ENCODE measurements at regions not wholly inside any gene's neighbourhood (a gene's known extent, or its start where the extent isn't known, plus 50 kb on each side); places are given as distances from the start of the nearest gene placed in this dataset.
"Not testable (repeated sequence)": the region's sequence is repeated elsewhere in the genome, so short reads cannot be mapped to it uniquely, and the experiment has no call there.

DNA sequence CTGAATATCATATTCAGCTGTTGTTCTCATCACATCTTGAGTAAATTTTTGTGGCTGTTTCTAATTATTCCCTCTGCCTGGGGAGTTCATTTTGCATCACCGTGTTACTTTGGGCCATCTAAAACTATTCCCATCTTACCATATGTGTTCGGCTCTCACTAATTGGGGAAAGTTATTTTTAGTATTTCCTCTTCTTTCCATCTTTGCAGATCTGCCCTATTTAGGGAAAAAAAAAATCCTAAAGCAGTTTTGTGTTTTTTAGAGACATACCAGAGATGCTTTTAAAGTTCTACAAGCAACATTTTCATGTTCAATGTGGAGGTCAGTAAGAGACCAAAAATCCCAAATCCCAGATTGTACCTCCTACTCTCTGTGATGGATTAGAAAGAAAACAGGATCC lies 111.3 kb upstream of the NDUFV2 start:
- no peak for DNase-seq (ENCODE audit: low spot score)

DNA sequence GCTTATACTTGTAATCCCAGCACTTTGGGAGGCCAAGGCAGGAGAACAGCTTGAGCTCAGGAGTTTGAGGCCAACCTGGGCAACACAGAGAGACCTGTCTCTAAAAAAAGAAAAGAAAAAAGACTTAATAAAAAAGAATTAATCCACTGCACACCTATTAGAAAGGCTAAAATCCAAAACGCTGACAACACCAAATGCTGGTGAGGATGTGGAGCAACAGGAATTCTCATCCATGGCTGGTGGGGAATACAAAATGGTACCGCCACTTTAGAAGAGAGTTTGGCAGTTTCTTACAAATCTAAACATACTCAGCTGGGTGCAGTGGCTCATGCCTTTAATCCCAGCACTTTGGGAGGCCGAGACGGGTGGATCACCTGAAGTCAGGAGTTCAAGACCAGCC lies 110.0 kb upstream of the NDUFV2 start:
- not testable (repeated sequence) for DNase-seq (ENCODE audit: low spot score)

- no peak for DNase-seq (ENCODE audit: low spot score)
Measured at GRCh38 chr18:8994603-8995002, 107.9 kb upstream of the NDUFV2 start.

DNA sequence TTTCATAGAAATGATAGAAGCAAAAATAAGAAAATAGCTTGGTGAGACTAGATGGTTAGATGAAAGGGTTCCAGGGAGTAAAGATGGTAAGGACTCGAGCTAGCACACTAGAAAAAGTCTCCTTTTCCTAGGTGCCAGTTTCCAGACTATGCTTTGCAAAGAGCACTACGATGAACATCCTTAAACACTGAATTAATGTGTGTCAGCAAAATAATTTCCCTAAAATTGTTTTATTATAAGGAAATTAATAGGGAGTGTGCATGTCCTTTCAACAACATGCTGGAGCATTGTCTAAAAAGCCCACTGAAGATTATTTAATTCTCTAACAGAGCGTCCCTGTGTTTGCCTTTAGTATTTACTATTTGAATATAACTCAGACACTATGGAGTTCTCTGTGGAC lies 107.4 kb upstream of the NDUFV2 start:
- DNase-seq (ENCODE audit: low spot score) = no peak

GRCh38 chr18:8996771-8997432 lies 105.6 kb upstream of the NDUFV2 start:
- DNase-seq (ENCODE audit: low spot score) = no peak

GRCh38 chr18:8997634-8998033 lies 104.9 kb upstream of the NDUFV2 start:
- DNase-seq (ENCODE audit: low spot score) = no peak

GRCh38 chr18:8998481-8999217 lies 103.8 kb upstream of the NDUFV2 start:
- DNase-seq (ENCODE audit: low spot score) = no peak

GRCh38 chr18:8999872-9000271 lies 102.6 kb upstream of the NDUFV2 start:
- no peak for DNase-seq (ENCODE audit: low spot score)

GRCh38 chr18:9000733-9001132 lies 101.8 kb upstream of the NDUFV2 start:
- DNase-seq (ENCODE audit: low spot score) = no peak

DNA sequence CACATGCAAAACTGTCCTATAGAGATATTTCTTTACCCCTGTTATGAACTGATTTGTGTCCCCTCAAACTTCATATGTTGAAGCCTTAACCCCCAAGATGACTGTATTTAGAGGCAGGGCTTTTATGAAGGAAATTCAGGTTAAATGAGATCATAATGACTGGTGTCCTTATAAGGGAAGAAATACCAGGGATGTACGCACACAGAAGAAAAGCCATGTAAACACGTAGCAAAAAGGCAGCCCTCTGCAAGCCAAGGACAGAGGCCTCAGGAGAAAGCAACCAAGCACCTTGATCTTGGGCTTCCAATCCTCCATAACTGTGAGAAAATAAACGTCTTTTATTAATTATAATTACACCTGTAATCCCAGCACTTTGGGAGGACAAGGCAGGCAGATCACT lies 101.3 kb upstream of the NDUFV2 start:
- DNase-seq (ENCODE audit: low spot score) = no peak

- DNase-seq (ENCODE audit: low spot score) = no peak
Measured at GRCh38 chr18:9003406-9004100, 98.9 kb upstream of the NDUFV2 start.

GRCh38 chr18:9004308-9004707 lies 98.2 kb upstream of the NDUFV2 start:
- not testable (repeated sequence) for DNase-seq (ENCODE audit: low spot score)

DNA sequence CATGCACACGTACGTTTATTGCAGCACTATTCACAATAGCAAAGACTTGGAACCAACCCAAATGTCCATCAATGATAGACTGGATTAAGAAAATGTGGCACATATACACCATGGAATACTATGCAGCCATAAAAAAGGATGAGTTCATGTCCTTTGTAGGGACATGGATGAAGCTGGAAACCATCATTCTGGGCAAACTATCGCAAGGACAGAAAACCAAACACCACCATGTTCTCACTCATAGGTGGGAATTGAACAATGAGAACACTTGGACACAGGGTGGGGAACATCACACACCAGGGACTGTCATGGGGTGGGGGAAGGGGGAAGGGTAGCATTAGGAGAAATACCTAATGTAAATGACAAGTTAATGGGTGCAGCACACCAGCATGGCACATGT lies 94.8 kb upstream of the NDUFV2 start:
- not testable (repeated sequence) for DNase-seq (ENCODE audit: low spot score)

- DNase-seq (ENCODE audit: low spot score) = no peak
Measured at GRCh38 chr18:9008200-9008708, 94.2 kb upstream of the NDUFV2 start.

DNA sequence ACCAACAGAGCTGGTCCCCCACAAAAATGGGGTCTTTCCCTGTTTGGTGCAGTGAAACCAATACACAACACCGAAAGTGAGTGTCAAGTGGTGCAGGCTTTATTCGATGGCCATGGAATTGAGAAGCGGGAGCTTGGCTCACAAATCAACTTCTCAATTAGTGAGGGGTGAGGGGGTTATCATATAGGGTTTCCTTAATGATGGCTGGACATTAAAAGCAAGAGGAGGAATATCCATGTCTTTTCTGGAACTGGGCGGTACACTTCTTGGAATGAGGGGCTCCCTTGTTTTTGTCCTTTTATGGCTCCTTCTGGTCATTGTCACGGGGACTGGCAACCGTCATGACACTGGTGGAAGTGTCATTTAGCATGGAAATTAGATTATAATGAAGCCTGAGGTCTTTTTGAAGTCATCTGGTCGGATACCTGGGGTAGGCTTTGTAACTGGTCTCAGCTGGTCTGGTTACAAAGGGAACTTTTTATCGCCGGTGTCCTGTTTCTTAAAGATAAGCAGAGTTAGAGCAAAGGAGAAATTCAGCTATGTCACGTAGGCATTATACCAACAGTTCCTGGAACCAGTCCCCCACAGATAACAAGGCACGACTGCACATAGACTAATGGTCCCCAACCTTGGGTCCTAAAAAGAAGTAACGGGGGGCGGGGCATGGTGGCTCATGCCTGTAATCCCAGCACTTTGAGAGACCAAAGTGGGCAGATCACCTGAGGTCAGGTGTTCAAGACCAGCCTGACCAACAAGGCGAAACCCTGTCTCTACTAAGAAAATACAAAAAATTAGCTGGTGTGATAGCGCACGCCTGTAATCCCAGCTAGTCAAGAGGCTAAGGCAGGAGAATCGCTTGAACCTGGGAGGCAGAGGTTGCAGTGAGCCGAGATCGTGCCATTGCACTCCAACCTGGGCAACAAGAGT lies 93.5 kb upstream of the NDUFV2 start:
- no peak for DNase-seq (ENCODE audit: low spot score)

GRCh38 chr18:9009703-9010488 lies 92.6 kb upstream of the NDUFV2 start:
- DNase-seq (ENCODE audit: low spot score) = no peak

GRCh38 chr18:9011431-9011830 lies 91.1 kb upstream of the NDUFV2 start:
- no peak for DNase-seq (ENCODE audit: low spot score)

DNA sequence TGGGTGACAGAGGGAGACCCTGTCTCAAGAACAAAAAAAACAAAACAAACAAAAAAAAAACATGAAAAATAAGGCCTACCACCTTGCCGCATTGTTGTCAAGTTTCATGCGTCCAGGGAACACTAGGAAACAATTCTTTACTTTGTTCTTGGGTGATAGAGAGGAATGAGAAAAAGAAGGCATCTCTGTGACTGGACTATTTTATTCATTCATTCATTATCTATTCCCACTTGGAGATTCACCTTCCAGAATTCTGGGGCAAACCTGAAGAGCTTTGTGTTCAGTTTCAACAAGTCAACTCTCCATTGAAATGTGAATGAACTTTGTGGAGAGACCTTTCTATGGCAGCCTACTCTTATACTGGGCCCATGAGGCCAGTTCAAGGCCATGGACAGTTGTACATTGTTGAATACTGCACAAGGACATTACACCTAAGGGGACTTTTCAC lies 88.5 kb upstream of the NDUFV2 start:
- no peak for DNase-seq (ENCODE audit: low spot score)

DNA sequence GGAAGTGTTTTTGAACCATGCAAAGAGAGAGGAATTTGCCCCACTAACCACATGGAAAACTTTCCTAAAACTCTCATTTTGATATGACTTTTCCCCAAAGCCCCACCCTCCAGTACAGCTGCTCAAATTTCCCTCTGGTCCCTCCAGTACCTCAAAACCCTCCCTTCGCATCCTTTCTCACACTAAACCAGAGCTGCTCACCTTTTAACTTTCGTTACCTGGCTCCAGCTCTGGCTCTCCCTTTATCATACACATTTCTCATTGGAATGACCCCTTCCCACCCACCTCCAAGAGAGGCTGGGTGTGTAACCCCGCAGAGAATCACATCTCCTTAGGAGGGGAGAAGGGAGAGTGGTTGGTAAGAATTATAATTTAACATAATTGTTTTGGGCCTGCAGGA lies 86.8 kb upstream of the NDUFV2 start:
- no peak for DNase-seq (ENCODE audit: low spot score)

- no peak for DNase-seq (ENCODE audit: low spot score)
Measured at GRCh38 chr18:9016633-9017166, 85.8 kb upstream of the NDUFV2 start.
